HCT116 (cell line): ENCODE measurements at regions not wholly inside any gene's neighbourhood (a gene's known extent, or its start where the extent isn't known, plus 50 kb on each side); places are given as distances from the start of the nearest gene placed in this dataset.
"Not testable (repeated sequence)": the region's sequence is repeated elsewhere in the genome, so short reads cannot be mapped to it uniquely, and the experiment has no call there.

Experiments used
- ATAC-seq: fragments of 200-7000 bp; cut with Tn5 transposase; 2 replicates; pipeline ENCODE4 v1.9.1; 2020; ENCODE audit warnings: mild to moderate bottlenecking, moderate library complexity
- BruUV-seq: library from RNA; stranded (reverse); fragments of 400-500 nt; replicated peaks from 2 replicates; lab custom pipeline; 2021; lab: Mats Ljungman, UMichigan
- CTCF ChIA-PET: fragments of 300-600 bp; sonication (Branson Sonifier 250); formaldehyde crosslinking; loops from one replicate; lab custom pipeline; 2021; ENCODE audit warnings: antibody characterized with exemption; lab: Charles Lee
- POLR2A ChIA-PET: fragments of 300-600, 350-600 bp; sonication (Branson Sonifier 250); formaldehyde crosslinking; loops from one replicate; lab custom pipeline; 2021; ENCODE audit warnings: antibody characterized with exemption; lab: Charles Lee
- RAD21 ChIA-PET, 2 experiments: fragments of 300-600 bp; sonication (Branson Sonifier 250); formaldehyde crosslinking; loops; one replicate each; lab custom pipeline; 2023; ENCODE audit warnings: low total read pairs in 2 of 2; ENCODE audit not compliant: uncharacterized antibody in 2 of 2, unreplicated experiment in 2 of 2, low non-redundant PET in 1 of 2; lab: Charles Lee
- DNase-seq: peaks from one replicate; pipeline ENCODE4 v3.0.0-alpha.2; 2010; ENCODE audit warnings: low read depth, low spot score
- H2AFZ ChIP-seq: fragments of 200-600 bp; shearing (Covaris generic), sonication (generic); 2 replicates; pipeline ENCODE4 v1.6.1; 2017; ENCODE audit warnings: low read depth, mixed run types, mixed read lengths, antibody characterized with exemption, low read length; ENCODE audit not compliant: poor library complexity, severe bottlenecking
- H3K27ac ChIP-seq: 2 replicates; pipeline ENCODE4 v1.5.1; 2012; ENCODE audit warnings: low read depth, low read length
- H3K27me3 ChIP-seq: fragments of 200-600 bp; sonication (generic); 2 replicates; pipeline ENCODE4 v1.6.1; 2016; ENCODE audit warnings: mixed run types, low read length, mixed read lengths; ENCODE audit not compliant: insufficient read depth
- H3K36me3 ChIP-seq, 2 experiments: fragments of 200-500 bp in 1 of 2; fragments of 200-600 bp in 1 of 2; sonication (Bioruptor generic) in 1 of 2; sonication (generic) in 1 of 2; 2 replicates each; pipeline versions ENCODE4 v1.5.1 to v1.6.1; 2014 to 2016; ENCODE audit warnings: low read length in 2 of 2, inconsistent platforms in 1 of 2, mixed read lengths in 1 of 2, mixed run types in 1 of 2; ENCODE audit not compliant: insufficient read depth in 2 of 2, control insufficient read depth in 1 of 2
- H3K4me1 ChIP-seq, 2 experiments: fragments of 200-600 bp in 1 of 2; sonication (generic) in 1 of 2; 2 replicates each; pipeline versions ENCODE4 v1.5.1 to v1.6.1; 2012 to 2017; ENCODE audit warnings: low read length in 2 of 2, inconsistent platforms in 1 of 2, mild to moderate bottlenecking in 1 of 2, mixed read lengths in 1 of 2, mixed run types in 1 of 2, moderate library complexity in 1 of 2; ENCODE audit not compliant: insufficient read depth in 2 of 2, control insufficient read depth in 1 of 2
- H3K4me2 ChIP-seq: fragments of 200-600 bp; sonication (generic); 2 replicates; pipeline ENCODE4 v1.6.1; 2017; ENCODE audit warnings: mixed run types, low read length, mixed read lengths
- H3K4me3 ChIP-seq, 2 experiments: fragments of 200-600 bp in 1 of 2; sonication (generic) in 1 of 2; replicated peaks in 1 of 2; 2 replicates each; pipeline ENCODE4 v1.5.1; 2011 to 2016; ENCODE audit warnings: low read length in 2 of 2, control low read depth in 1 of 2, low read depth in 1 of 2, mild to moderate bottlenecking in 1 of 2, mixed read lengths in 1 of 2, mixed run types in 1 of 2
- H3K79me2 ChIP-seq: fragments of 200-600 bp; sonication (generic); 2 replicates; pipeline ENCODE4 v1.6.1; 2017; ENCODE audit warnings: mild to moderate bottlenecking, mixed run types, low read length, moderate library complexity, mixed read lengths; ENCODE audit not compliant: insufficient read depth
- H3K9ac ChIP-seq: fragments of 200-600 bp; sonication (generic); 2 replicates; pipeline ENCODE4 v1.6.1; 2016; ENCODE audit warnings: low read length, mixed read lengths
- H3K9me2 ChIP-seq: fragments of 200-600 bp; sonication (generic), shearing (Covaris generic); 2 replicates; pipeline ENCODE4 v1.6.1; 2017; ENCODE audit warnings: mixed run types, mild to moderate bottlenecking, moderate library complexity; ENCODE audit not compliant: insufficient read depth
- H3K9me3 ChIP-seq, 2 experiments: fragments of 200-500 bp in 1 of 2; fragments of 200-600 bp in 1 of 2; sonication (Bioruptor generic) in 1 of 2; sonication (generic) in 1 of 2; 2 replicates each; pipeline ENCODE4 v1.6.1; 2014 to 2017; ENCODE audit warnings: low read length in 2 of 2, mixed read lengths in 2 of 2, inconsistent platforms in 1 of 2, low read depth in 1 of 2, mild to moderate bottlenecking in 1 of 2, mixed run types in 1 of 2, moderate library complexity in 1 of 2; ENCODE audit not compliant: control insufficient read depth in 1 of 2, insufficient read depth in 1 of 2
- H4K20me1 ChIP-seq: fragments of 200-600 bp; sonication (generic), shearing (Covaris generic); 2 replicates; pipeline ENCODE4 v1.6.1; 2017; ENCODE audit warnings: mixed run types, mild to moderate bottlenecking, moderate library complexity; ENCODE audit not compliant: insufficient read depth
- CBX3 ChIP-seq: IDR thresholded peaks from 2 replicates; pipeline ENCODE4 v1.6.1; 2012; ENCODE audit warnings: low read depth
- ELF1 ChIP-seq: IDR thresholded peaks from 2 replicates; pipeline ENCODE4 v1.6.1; 2012; ENCODE audit warnings: low read depth, borderline replicate concordance
- FOSL1 ChIP-seq: IDR thresholded peaks from 2 replicates; pipeline ENCODE4 v1.6.1; 2012; ENCODE audit warnings: low read depth
- RAD21 ChIP-seq: IDR thresholded peaks from 2 replicates; pipeline ENCODE4 v1.6.1; 2012; ENCODE audit warnings: low read depth, mild to moderate bottlenecking
- TCF7L2 ChIP-seq: IDR thresholded peaks from 2 replicates; pipeline ENCODE4 v1.7.0; 2011; ENCODE audit warnings: borderline replicate concordance, inconsistent platforms; ENCODE audit not compliant: insufficient read depth, insufficient read length; ENCODE audit errors: extremely low read depth
- ZBTB33 ChIP-seq: IDR thresholded peaks from 2 replicates; pipeline ENCODE4 v1.6.1; 2011; ENCODE audit warnings: mild to moderate bottlenecking, low read length, moderate library complexity; ENCODE audit not compliant: insufficient replicate concordance; ENCODE audit errors: extremely low read depth
- ZNF274 ChIP-seq: fragments of 200-500 bp; sonication (Bioruptor generic); IDR thresholded peaks from 2 replicates; pipeline ENCODE4 v1.6.1; 2014; ENCODE audit warnings: mild to moderate bottlenecking, low read depth, low read length, inconsistent platforms
- intact Hi-C: fragments of 100-400 bp; cut with micrococcal nuclease; formaldehyde crosslinking; loops from 2 replicates; pipeline ENCODE4 v1.10.0; 2022

- ChIA-PET RAD21 (no interaction called here), CTCF (no interaction called here), POLR2A (no interaction called here)
- no peaks in the 10 kb centered on the region for H3K9me3 ChIP-seq
- H3K9ac ChIP-seq: no peak overlapping the region
- ATAC-seq (no peak), DNase-seq (no peak)
- H3K4me1 ChIP-seq: no peaks in the 10 kb centered on the region
- H2AFZ ChIP-seq: no peak overlapping the region
- no peaks in the 10 kb centered on the region for H4K20me1 ChIP-seq
- H3K4me2 ChIP-seq: no peak overlapping the region
- peaks cover 29% of the 10 kb centered on the region for H3K27me3 ChIP-seq
- H3K79me2 ChIP-seq: no peaks in the 10 kb centered on the region
- TF ChIP-seq ZNF274 (no peak), CBX3 (no peak), ZBTB33 (no peak), ELF1 (no peak), RAD21 (no peak), FOSL1 (no peak), TCF7L2 (no peak)
- H3K36me3 ChIP-seq: no peaks in the 10 kb centered on the region
- intact Hi-C loops: no loop called here
- no peaks in the 10 kb centered on the region for H3K9me2 ChIP-seq
- no peak overlapping the region for H3K27ac ChIP-seq
- no TSS peak for BruUV-seq
- H3K4me3 ChIP-seq: no peak overlapping the region
Observed at GRCh38 chr10:26374426-26374825, 63.7 kb upstream of the APBB1IP start.

- not testable (repeated sequence) for ATAC-seq
Observed at GRCh38 chr10:26377224-26377810, 60.8 kb upstream of the APBB1IP start.

More at GRCh38 chr10:26377224-26377810, 60.8 kb upstream of the APBB1IP start:
- H3K9me3 ChIP-seq, H4K20me1 ChIP-seq, H3K79me2 ChIP-seq, H3K9me2 ChIP-seq, H3K27ac ChIP-seq, H2AFZ ChIP-seq, H3K4me1 ChIP-seq, BruUV-seq, RAD21 ChIA-PET, CTCF ChIA-PET, H3K36me3 ChIP-seq, intact Hi-C loops, H3K4me3 ChIP-seq, H3K9ac ChIP-seq, H3K4me2 ChIP-seq, POLR2A ChIA-PET, DNase-seq: not testable (repeated sequence)
- peaks cover 36% of the 10 kb centered on the region for H3K27me3 ChIP-seq
